BJ (cell line): ENCODE measurements at regions not wholly inside any gene's neighbourhood (a gene's known extent, or its start where the extent isn't known, plus 50 kb on each side); places are given as distances from the start of the nearest gene placed in this dataset.

Experiments used
- CTCF ChIA-PET: fragments of 350-600 bp; formaldehyde crosslinking; extraction: SDS; loops from one replicate; lab custom pipeline; 2021; ENCODE audit warnings: antibody characterized with exemption, inconsistent platforms; lab: Yijun Ruan, JAX
- POLR2A ChIA-PET: fragments of 300-600 bp; sonication (Branson Sonifier 250); formaldehyde crosslinking; extraction: SDS; loops from one replicate; lab custom pipeline; 2021; ENCODE audit warnings: antibody characterized with exemption; lab: Charles Lee
- DNase-seq: peaks from one replicate; pipeline ENCODE4 v3.0.0-alpha.2; 2011; ENCODE audit warnings: low read depth
- H3K27me3 ChIP-seq: 2 replicates; pipeline ENCODE4 v1.6.0; 2011; ENCODE audit warnings: low read length; ENCODE audit not compliant: control insufficient read depth, insufficient read depth
- H3K36me3 ChIP-seq: 2 replicates; pipeline ENCODE4 v1.5.1; 2011; ENCODE audit warnings: low read length; ENCODE audit not compliant: control insufficient read depth, insufficient read depth
- H3K4me3 ChIP-seq: 2 replicates; pipeline ENCODE4 v1.5.1; 2011; ENCODE audit warnings: low read depth, mild to moderate bottlenecking, control low read depth, low read length
- TF ChIP-seq, protein P1 (sequence below): IDR thresholded peaks from 2 replicates; pipeline ENCODE4 v1.5.1; 2011; ENCODE audit warnings: low read depth, mild to moderate bottlenecking, control low read depth, inconsistent platforms, low read length, moderate library complexity; ENCODE audit not compliant: insufficient read depth

DNA sequence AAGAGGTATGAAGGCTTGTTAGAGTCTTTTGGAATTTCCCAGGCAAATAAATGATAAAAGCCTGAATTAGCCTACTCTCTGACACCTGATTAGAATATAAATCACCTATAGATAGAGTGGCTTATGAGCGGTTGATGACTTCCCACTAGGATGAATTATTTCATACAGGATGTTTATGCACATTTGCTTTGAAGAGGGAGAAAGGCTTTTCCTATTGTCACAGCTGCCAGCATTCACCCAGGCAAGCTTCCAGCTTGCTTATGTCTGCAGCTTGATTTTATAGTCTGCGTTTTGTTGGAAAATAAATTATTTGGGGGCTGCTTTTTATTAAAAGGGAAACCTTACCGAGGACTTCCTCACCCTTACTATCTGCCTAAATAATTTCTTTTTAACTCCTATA lies 51.3 kb upstream of the EIF2S2 start:
- POLR2A ChIA-PET: no interaction called here
- DNase-seq: no peak
- H3K4me3 ChIP-seq: no peak overlapping the region
- TF ChIP-seq, protein P1, sequence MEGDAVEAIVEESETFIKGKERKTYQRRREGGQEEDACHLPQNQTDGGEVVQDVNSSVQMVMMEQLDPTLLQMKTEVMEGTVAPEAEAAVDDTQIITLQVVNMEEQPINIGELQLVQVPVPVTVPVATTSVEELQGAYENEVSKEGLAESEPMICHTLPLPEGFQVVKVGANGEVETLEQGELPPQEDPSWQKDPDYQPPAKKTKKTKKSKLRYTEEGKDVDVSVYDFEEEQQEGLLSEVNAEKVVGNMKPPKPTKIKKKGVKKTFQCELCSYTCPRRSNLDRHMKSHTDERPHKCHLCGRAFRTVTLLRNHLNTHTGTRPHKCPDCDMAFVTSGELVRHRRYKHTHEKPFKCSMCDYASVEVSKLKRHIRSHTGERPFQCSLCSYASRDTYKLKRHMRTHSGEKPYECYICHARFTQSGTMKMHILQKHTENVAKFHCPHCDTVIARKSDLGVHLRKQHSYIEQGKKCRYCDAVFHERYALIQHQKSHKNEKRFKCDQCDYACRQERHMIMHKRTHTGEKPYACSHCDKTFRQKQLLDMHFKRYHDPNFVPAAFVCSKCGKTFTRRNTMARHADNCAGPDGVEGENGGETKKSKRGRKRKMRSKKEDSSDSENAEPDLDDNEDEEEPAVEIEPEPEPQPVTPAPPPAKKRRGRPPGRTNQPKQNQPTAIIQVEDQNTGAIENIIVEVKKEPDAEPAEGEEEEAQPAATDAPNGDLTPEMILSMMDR: no peak
- no peaks in the 10 kb centered on the region for H3K36me3 ChIP-seq
- no peaks in the 10 kb centered on the region for H3K27me3 ChIP-seq
- CTCF ChIA-PET: no interaction called here

- POLR2A ChIA-PET: no interaction called here
- no peak for DNase-seq
- CTCF ChIA-PET: no interaction called here
- H3K36me3 ChIP-seq: no peaks in the 10 kb centered on the region
- TF ChIP-seq, protein P1: no peak
- H3K27me3 ChIP-seq: no peaks in the 10 kb centered on the region
- no peak overlapping the region for H3K4me3 ChIP-seq
Measured at GRCh38 chr20:34164381-34164984, 52.4 kb upstream of the EIF2S2 start.

DNA sequence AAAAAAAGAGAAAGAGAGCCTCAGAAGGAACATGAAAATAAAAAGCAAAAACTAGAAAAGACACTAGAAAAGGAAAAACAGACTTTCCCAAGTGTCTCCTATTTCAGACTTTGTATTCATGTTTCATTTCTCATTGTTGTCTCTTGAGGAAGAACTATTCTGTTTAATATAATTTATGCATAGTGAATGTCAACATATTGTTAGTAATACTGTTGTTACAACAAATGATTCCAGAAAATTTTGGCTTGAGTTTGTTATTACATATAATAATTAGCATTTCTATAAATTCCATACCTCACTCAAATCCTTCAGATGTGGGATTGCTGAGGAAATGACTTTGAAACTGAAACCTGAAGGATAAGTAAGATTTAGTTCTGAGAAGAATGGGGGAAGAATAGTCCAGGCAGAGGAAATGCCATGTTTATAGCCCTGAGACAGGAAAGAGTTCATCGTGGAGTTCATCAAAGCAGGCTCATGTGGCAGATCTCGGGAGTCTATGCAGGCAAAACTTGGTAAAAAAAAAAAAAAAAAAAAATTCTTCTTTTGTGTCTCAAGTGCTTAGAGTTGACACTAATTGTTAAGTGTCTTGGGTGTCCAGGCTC lies 53.1 kb upstream of the EIF2S2 start:
- POLR2A ChIA-PET: interaction anchor here (0.5 kb wide), 1 partner anchor 36 kb away, joined by 4 read pairs; no protein-coding TSS in a partner anchor
- no peak for DNase-seq
- H3K4me3 ChIP-seq: no peak overlapping the region
- CTCF ChIA-PET: no interaction called here
- TF ChIP-seq, protein P1: no peak
- no peaks in the 10 kb centered on the region for H3K27me3 ChIP-seq
- H3K36me3 ChIP-seq: no peaks in the 10 kb centered on the region

DNA sequence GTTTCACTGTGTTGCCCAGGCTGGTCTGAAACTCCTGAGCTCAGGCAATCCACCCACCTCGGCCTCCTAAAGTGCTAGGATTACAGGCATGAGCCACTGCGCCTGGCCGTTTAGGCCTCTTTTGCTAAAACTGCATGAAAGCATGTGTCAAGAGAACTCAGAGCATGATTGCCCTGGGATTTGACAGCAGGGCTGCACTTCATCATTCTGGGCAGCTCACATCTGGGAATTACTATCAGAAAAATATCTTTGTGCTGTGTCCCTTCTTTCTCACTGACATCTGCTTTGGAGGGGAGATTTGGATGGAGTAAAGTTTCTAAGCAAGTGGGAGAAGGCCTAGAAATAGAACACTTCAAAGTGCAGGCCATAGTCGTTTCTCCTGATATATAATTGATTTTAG lies 59.6 kb upstream of the EIF2S2 start:
- peaks cover 3% of the 10 kb centered on the region; the same call in 1 of the 2 replicates for H3K27me3 ChIP-seq
- no peak for DNase-seq
- CTCF ChIA-PET: no interaction called here
- TF ChIP-seq, protein P1: no peak
- POLR2A ChIA-PET: no interaction called here
- no peak overlapping the region for H3K4me3 ChIP-seq
- H3K36me3 ChIP-seq: no peaks in the 10 kb centered on the region

- CTCF ChIA-PET: no interaction called here
- H3K27me3 ChIP-seq: peaks cover 3% of the 10 kb centered on the region; the same call in 1 of the 2 replicates
- no peak for DNase-seq
- TF ChIP-seq, protein P1: no peak
- POLR2A ChIA-PET: no interaction called here
- no peak overlapping the region for H3K4me3 ChIP-seq
- no peaks in the 10 kb centered on the region for H3K36me3 ChIP-seq
Measured at GRCh38 chr20:34172926-34173325, 60.9 kb upstream of the EIF2S2 start.
